Inflammatory macrophage treated with lipopolysaccharide for 1 hour (primary cell): ENCODE measurements at regions not wholly inside any gene's neighbourhood (a gene's known extent, or its start where the extent isn't known, plus 50 kb on each side); places are given as distances from the start of the nearest gene placed in this dataset.
"Not testable (repeated sequence)": the region's sequence is repeated elsewhere in the genome, so short reads cannot be mapped to it uniquely, and the experiment has no call there.

Source experiments
- DNase-seq, 2 donors: peaks; one replicate each; pipeline ENCODE4 v3.0.0-alpha.2; 2020 to 2022

DNA sequence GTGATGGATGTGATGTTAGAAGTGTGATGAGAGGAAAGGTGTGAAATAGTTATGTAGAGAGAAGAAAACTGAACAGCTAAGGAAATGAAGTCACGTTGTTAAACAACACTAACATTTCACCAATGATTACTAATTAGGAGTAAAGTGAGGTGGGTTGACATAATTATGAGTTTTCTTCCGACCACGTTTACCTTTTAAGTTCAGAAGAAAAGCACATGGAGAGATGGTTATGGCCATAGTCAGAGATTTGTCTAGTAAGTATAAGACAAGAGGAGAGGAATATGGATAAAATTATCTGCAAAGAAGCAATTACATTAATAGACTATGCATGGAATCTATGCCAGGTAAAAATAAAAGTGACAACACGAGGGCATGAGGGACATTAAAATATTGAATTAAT is 551.3 kb upstream of the TECRL start:
- DNase-seq = no peak

DNA sequence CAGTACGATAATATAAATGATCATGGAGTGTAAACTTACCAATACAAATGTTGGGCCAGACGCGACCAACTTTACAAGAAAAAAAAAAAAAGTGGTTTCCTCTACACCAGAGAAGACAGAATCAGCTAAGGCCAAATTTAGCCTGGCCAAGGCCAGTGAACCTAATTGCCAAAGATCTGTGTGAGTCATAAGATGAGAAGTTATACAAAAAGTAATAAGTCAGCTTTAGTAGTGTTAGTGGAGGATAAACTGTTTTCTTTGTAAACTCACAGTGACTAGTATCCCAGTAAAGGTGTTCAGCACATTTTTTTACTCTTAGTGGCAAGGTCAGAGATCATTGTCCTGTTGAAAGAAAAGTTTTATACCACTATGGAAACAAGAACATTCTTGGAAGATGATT is 531.4 kb upstream of the TECRL start:
- no peak for DNase-seq

DNA sequence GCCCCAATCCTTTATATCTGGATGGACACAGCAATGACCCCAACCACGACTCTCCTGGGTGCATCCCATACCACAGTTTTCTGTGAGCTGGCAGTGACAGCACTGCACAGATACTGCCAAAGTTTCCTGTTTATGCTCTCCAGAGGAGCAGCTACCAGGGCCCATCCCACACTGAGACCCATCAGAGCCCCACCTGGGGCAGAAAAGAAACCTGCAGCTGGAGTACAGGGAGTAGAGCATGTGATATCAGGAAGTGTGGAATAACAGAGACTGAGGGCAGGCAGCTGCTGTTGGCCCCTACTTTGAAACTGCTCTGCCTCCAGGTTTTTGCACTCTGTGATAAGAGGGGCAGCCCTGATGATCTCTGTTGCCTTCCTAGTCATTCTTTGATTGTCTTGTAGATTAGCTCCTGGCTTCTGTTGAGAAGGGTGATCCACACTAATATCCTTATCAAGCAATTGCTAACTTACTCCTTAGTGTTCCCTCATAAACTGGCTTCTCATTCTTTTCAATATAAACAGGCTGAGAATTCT is 526.3 kb upstream of the TECRL start:
- no peak for DNase-seq

DNA sequence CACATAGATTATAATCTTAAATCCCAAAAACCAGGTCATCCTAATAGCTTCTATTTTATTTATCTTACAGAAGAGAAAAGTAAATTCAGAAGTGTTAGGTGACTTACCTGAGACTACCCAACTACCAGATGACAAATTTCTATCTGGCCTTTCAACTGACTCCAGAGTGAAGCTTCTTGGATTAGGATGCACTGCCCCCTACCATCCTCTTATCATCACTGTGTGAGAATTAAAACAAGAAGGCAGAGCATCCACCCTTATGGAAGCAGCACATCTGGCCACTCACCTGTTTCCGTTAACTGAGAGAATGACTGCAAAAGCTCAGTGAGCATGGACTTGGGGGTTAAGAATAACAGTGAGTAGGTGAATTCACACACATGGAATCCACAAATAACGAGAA is 502.6 kb upstream of the TECRL start:
- DNase-seq = no peak

DNA sequence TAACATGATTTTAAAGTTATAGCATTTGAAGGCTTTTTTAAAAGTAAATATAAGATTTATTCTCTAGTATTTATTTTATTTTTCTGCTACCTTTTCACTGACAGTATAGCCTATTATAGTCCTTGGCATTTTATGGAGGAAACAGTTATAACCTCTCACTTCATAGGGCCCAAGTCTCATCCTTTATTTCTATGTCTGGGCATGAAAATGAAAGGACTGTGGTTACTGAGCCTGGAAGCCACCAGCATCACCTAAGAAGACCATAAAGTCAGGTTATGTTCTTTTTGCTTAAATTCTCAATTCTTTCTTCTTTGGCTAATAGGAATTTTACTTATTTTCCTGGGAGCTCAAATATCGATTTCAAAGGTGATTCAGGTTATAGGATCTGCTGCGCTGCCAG is 494.7 kb upstream of the TECRL start:
- DNase-seq = no peak

DNA sequence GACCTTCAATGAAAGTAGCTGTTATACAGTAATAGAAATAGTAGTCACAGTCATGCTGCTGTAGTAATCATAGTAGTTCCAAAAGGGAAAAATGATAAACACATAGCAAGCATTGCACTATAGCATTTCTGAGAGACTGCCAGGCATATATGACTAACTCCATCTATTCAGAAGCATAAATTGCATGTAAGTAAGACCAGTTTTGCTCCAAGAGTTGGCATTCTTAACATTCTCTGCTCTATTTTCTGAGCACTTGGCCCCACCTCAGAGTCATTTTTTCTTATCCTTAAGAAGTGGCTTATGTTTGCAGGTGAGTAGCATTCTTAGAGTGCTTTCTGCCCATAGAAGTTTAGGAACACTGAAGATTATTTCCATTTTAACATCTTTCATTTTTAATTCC is 490.3 kb upstream of the TECRL start:
- no peak for DNase-seq

DNA sequence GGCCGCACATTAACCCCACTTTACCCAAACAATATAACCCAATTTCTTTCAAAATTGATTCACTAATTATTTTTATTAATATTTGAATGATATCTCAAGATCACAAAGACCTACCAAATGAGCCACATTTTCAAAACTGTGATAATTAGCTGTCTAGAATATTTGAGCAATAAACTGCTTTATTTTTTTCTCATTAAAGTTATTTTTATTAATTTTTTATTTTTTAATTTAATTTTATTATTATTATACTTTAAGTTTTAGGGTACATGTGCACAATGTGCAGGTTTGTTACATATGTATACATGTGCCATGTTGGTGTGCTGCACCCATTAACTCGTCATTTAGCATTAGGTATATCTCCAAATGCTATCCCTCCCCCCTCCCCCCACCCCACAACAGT is 489.8 kb upstream of the TECRL start:
- not testable (repeated sequence) for DNase-seq

DNA sequence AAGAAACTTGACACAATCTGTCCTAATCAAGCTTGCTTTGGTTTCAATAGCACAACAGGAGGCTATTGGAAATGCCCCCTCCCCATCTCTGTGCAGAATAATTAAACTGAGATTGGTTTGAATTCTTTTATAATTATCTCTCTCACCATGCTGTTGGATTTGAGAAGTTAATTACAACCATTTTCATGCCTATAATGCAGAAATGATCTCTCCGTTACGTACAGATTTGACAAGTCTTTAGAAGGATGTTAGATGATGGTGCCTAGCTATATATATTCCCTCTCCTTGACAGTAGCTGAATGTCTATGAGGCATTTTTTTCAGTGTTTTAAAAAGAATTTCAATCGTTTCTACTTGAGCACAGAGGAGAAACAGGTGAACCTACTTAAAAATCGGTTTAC is 488.4 kb upstream of the TECRL start:
- DNase-seq = no peak

DNA sequence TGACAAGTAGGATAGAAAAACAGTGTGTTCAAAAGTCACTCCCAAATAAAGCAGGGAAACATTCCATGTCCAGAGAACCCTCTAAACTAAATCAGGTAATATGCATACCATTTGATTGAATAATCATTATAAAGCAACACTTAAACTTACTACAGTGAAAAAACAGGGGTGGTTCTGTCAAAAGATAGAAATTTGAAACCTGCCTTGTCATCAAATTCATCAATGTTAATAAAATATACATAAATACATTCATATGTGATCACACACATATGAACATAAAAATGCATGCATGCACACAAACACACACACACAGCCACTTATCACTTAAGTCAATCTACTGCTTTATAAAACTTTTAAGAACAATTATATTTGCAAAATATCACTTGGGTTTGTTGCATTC is 485.8 kb upstream of the TECRL start:
- no peak for DNase-seq

DNA sequence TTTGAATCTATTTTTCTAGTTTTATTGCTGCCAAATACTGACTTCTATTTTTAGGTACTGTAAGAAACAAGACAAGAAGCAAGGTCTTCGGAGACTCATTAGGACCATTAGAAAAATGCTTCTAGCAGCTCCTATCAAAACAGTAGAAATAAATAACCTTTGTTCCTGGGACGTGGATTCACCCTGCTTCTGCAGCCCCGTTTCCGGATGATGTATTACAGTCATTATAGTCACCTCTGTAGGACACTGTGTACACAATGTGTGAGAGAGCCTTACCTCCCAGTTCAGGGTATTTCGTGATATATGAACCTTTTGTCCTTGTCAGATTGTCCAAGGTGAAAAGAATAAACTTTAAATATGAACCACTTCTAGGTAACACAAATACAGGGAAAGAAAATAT is 484.0 kb upstream of the TECRL start:
- no peak for DNase-seq

DNA sequence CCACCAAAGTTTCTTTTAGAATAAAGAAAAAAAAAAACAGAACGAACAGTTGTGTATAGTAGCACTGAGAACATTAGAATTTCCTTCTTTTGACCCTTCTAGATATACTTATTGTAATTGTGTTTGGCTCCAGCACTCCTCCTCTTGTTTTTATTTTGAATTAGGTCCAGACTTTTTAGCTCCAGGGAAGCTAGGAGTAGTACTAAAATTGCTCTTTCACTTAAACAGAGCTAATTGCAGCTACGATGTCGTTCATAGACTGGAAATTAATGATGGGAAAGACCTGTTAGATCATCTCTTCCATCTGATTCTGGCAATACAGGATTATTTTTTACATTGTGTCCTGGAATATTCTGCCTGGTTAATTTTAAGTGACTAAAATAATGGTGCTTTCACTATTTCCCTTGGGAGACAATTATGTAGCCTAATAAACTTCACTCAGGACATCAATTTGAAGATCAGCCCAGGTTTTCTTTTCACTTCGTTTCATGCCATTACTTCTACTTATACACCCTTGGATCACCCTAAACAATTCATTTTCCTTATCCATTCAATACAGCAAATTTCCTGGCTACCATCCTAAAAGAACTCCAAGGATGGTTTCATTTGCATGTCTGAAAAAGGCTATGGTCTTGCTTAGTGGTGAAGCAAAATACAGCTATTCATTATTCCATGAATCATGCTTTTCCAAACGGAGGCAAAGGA is 480.8 kb upstream of the TECRL start:
- no peak for DNase-seq

DNA sequence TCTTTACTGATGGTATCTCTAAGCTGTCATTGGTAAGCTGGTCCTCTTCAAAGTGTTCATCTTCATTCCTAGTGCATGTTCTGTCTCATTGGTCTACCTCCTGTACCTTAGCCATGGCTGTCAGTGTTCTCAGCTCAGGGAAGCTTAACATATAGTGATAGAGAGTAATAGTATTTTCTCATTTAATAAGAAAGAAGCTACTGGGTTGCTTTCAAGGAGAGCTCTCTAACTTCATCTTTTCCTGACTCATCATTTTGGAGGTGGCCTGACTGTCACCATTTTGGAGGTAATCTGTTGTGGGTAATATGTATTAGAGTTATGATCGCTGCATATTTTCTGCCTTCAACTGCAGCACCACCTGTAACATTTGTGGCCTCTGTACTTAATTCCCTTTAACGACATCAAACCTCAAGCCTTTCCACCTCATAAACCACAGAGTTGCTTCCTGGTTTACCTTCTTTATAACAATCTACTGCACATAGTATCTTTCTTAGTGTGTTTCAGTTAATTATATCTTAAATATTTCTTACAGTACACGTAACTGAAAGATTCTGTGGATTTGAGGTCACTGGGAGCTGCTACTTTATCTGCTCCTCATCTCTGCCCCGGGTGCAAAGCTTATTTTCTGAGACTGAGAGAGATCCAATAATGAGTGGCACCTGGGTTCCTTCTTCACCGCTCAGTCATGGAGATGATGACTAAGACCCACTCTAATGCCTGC is 474.0 kb upstream of the TECRL start:
- DNase-seq = no peak

DNA sequence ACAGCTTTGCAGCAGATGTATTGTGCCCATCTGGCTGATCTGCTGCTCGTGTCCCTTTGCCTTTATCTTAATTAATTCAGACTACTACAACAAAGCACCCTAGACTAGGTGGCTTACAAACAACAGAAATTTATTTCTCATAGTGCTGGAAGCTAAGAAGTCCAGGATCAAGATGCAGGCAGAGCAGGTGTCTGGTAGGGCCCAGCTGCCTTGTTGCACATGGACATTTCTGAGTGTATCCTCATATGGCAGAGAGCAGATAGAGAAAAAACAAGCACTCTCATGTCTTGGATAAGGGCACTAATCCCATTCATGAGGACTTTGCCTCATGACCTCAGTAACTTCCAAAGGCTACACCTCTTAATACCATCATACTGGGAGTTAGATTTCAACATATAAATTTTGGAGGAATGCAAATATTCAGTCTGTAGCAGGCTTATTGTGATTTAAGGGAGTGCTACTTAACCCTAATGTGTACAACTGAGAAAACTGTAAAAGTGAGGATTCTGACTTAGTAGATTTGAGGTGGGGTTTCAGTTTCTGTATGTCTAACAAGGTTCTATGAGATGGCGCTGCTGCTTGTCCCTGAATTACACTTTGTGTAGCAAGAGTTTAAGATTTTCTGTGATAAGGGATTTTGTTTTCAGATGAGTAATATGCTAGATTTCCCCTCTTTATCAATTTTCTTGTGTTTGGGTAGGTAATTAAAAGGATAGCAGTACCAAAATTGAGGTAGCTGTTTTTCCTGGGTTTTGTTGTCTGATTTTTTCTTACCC is 473.2 kb upstream of the TECRL start:
- DNase-seq = no peak

DNA sequence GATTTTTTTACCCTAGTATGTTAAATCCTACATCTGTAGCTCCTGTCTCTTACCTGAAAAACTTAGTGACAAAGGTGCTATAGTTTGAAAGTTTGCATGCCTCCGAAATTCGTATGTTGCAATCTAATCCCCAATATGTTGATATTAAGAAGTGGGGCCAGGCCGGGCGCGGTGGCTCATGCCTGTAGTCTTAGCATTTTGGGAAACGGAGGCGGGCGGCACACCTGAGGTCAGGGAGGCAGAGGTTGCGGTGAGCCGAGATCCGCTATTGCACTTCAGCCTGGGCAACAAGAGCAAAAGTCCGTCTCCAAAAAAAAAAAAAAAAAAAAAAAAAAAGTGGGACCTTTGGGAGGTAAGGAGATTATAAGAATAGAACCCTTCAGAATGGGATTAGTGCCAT is 471.3 kb upstream of the TECRL start:
- no peak for DNase-seq

DNA sequence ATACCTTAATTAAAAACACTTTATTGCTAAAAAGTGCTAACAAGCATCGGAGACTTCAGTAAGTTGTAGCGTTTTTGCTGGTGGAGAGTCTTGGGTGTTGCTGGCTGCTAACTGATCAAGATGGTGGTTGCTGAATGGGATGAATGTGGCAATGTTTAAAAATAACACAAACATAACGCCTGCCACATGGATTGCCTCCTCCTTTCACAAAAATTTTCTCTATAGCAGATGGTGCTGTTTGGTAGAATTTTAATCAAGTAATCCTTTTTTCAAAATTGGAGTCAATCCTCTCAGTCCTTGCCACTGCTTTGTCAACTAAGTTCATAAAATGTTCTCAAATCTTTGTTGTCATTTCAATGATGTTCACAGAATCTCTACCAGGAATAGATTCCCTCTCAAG is 466.8 kb upstream of the TECRL start:
- DNase-seq = no peak

DNA sequence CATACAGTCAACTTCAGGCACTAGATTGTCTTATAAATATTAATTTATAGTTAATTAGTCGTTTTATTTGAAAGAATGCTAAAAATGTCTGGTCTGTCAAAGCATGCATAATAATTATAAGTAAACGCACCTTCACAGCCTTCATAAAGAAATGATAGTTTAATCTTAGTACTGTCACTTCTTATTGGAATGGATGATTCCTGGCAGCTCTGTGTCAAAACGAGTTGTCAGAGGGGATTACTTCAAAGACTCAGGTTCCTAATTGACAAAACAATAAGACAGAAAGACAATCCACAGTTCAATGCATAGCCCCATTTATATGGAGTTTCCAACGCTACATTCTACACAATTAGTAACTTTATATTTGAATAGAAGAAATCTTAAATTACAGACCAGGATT is 461.3 kb upstream of the TECRL start:
- DNase-seq = no peak

DNA sequence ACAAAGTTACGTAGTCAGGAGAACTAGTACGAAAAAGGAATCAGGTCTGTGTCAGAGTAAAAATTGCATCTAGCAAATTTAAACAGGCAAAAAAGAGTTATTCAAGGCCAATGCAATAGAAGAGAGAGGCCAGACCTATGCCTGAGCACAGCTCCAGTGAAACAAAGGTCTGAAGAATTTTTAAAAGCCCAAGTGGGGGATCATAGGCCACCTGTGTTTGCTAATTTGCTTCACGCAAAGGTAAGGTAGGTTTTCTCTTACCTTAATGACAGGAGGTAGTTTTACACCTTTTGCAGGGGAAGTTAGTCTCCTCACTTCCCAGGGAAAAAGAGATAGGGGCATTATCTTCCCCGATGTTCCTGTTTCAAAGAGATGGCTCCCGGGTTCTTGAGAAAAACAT is 448.6 kb upstream of the TECRL start:
- DNase-seq = no peak

DNA sequence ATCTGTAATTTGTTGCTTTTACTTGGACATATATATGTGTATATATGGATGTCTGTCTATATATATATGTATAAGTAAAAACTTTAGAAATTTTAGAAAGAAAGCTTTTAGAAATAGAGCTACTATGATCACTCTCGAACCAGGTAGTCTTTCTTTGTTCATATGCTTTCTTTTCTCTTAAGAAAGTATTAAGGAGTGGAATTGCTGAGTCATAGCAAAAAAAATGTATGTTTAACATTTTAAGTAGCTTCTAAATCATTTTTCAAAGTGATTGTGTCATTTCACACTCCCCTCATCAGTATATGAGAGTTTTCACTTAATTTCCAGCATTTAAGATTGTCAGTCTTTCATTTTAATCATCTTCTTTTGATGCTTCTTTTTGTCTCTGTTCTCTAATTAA is 447.9 kb upstream of the TECRL start:
- DNase-seq = no peak

DNA sequence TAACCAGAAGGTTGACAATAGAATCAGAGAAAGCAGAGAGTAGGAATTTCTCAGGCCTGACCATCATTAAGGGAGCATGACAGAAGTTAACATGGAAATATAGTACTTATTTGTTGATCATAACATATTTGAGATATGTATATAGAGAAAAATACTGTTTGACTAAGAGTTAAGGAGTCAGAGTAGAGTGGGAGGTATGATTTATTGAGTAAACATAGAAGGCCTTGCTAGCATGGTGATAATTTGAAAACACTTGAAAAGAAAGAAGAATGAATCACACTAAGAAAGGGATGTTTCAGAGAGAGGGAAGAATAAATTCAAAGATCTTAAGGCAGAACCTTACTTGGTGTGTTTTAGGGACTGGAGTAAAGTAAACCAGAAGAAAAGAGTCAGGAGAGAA is 437.2 kb upstream of the TECRL start:
- DNase-seq = no peak

DNA sequence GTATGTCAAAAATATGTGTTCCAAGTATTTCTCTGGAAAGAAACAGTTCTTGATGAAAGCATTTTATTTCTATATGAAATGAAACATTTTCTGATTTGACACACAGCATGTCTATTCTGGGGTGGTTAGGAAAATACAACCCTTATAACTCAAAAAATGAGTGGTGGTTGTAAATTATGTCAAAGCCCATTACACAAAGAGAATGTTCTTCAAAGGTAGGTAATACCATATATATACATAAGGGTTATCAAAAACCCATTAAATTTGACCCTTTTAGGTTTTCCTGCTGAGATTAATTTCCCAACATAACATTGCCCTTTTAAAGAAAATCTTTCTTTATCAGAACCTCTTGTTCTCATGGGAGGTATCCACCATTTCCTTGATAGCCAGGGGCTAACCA is 420.5 kb upstream of the TECRL start:
- no peak for DNase-seq

DNA sequence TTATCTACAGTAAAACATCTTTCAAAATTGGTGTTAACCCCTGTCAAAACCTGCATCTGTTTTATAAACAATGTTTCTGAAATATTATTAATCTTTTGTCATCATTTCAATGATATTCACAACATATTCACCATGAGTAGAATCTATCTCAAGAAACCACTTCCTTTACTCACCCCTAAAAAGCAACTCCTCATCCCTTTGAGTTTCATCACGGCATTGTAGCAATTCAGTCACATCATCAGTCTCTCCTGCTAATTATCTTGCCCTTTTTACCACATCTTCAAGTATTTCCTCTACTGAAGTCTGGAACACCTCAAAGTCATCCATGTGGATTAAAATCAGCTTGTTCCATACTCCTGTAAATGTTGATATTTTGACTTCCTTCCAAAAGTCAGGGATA is 415.3 kb upstream of the TECRL start:
- DNase-seq = no peak

DNA sequence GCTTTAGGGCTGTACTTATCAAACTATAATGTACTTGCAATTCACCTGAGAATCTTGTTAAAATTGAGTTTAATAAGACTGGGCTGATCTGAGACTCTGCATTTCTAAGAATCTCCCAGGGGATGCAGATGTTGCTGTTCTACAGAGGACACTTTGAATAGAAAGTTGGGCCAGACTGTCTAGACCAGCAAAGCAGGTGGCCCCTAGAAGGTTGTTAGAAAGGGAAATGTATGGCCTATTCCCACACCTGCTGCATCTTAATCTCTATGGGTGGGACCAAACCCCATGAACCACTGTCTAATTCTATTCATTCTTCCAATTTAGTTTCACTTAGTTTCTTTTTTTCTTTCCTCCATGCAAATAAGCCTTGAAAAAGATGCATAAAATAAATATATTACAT is 413.2 kb upstream of the TECRL start:
- DNase-seq = no peak

DNA sequence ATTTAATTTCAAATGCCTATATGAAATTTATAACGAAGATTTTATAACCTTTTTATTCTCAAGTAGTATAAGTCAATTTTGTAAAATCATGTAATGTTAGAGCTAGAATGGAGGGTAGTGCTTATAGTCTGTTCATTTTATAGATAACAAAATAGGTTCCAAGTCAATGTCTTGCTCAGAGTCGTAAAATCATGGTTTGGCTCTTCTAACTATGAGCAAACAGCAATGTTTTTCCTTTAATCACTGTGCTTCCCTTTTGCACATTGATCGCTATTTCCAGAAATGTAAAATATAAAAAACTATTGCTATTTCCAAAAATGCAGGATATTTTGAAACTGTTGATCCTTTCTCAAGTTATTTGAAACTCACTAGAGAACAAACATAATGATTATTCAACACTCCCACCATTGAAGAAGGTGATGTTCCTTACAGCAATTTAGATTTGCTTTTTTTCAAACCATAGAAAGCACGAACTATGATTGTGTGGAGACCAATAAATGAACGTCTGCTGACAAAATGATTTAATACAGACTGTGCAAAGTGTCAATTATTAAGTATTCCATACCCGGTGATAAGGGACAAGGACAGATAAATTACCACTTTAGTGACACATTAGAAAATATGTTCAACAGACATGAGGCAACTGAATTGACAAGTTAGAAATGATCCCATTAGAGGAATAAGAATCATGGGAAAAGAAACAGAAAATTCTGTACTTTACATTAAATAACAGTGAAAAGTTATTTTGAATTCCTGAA is 412.1 kb upstream of the TECRL start:
- DNase-seq = no peak
